Neural progenitor cell (in vitro differentiated cells): ENCODE measurements at regions not wholly inside any gene's neighbourhood (a gene's known extent, or its start where the extent isn't known, plus 50 kb on each side); places are given as distances from the start of the nearest gene placed in this dataset.
A peak's percentile ranks its signal among the peaks of the same experiment; 100 is the strongest.

ENCODE experiments used
- DNase-seq: peaks from one replicate; pipeline ENCODE4 v3.0.0-alpha.2; 2016; ENCODE audit warnings: low spot score
- H2AFZ ChIP-seq: fragments of 200-600 bp; sonication (generic); replicated peaks from 2 replicates; pipeline ENCODE4 v1.6.1; 2016; ENCODE audit warnings: antibody characterized with exemption
- H3F3A ChIP-seq: fragments of 200-600 bp; sonication (generic); 2 replicates; pipeline ENCODE4 v1.6.1; 2016; ENCODE audit warnings: antibody characterized with exemption, low read depth
- H3K27ac ChIP-seq: fragments of 200-600 bp; sonication (generic); 2 replicates; pipeline ENCODE4 v1.5.1; 2016; ENCODE audit warnings: mild to moderate bottlenecking
- H3K27me3 ChIP-seq: fragments of 200-600 bp; sonication (generic); 2 replicates; pipeline ENCODE4 v1.6.1; 2016; ENCODE audit warnings: mild to moderate bottlenecking, moderate library complexity
- H3K36me3 ChIP-seq: fragments of 200-600 bp; sonication (generic); 2 replicates; pipeline ENCODE4 v1.5.1; 2016
- H3K4me1 ChIP-seq: fragments of 200-600 bp; sonication (generic); 2 replicates; pipeline ENCODE4 v1.6.1; 2016; ENCODE audit warnings: mixed run types
- H3K4me2 ChIP-seq: fragments of 200-600 bp; sonication (generic); 2 replicates; pipeline ENCODE4 v1.6.1; 2016
- H3K4me3 ChIP-seq: fragments of 200-600 bp; sonication (generic); 2 replicates; pipeline ENCODE4 v1.5.1; 2016
- H3K79me2 ChIP-seq: fragments of 200-600 bp; sonication (generic); 2 replicates; pipeline ENCODE4 v1.6.1; 2016; ENCODE audit warnings: low read depth
- H3K9ac ChIP-seq: fragments of 200-600 bp; sonication (generic); 2 replicates; pipeline ENCODE4 v1.6.1; 2016
- H3K9me3 ChIP-seq: fragments of 200-600 bp; sonication (generic); 2 replicates; pipeline ENCODE4 v1.5.1; 2016; ENCODE audit warnings: low read depth
- H4K20me1 ChIP-seq: fragments of 200-600 bp; sonication (generic); 2 replicates; pipeline ENCODE4 v1.6.1; 2016; ENCODE audit warnings: low read depth
- H3K27ac Mint-ChIP-seq: 3 replicates; pipeline ENCODE4 v1.8.0; 2021; ENCODE audit warnings: mixed read lengths
- H3K27me3 Mint-ChIP-seq: 2 replicates; pipeline ENCODE4 v1.8.0; 2022; ENCODE audit warnings: low read depth, mild to moderate bottlenecking, inconsistent platforms, moderate library complexity, mixed read lengths; ENCODE audit not compliant: insufficient read depth
- H3K36me3 Mint-ChIP-seq: 3 replicates; pipeline ENCODE4 v1.8.0; 2021; ENCODE audit warnings: mixed read lengths
- H3K4me1 Mint-ChIP-seq: 3 replicates; pipeline ENCODE4 v1.8.0; 2021; ENCODE audit warnings: mixed read lengths
- H3K4me3 Mint-ChIP-seq: 3 replicates; pipeline ENCODE4 v1.8.0; 2021; ENCODE audit warnings: mild to moderate bottlenecking, moderate library complexity, mixed read lengths
- H3K9me3 Mint-ChIP-seq: 3 replicates; pipeline ENCODE4 v1.8.0; 2020; ENCODE audit warnings: mixed read lengths
- EZH2 ChIP-seq: fragments of 200-600 bp; sonication (generic); IDR thresholded peaks from 2 replicates; pipeline ENCODE4 v1.6.1; 2017; ENCODE audit warnings: antibody characterized with exemption, mild to moderate bottlenecking, moderate library complexity
- EZH2phosphoT487 ChIP-seq: fragments of 200-600 bp; sonication (generic); IDR thresholded peaks from 2 replicates; pipeline ENCODE4 v1.6.1; 2017; ENCODE audit warnings: antibody characterized with exemption
- TF ChIP-seq, protein P1 (sequence below): fragments of 200-600 bp; sonication (generic); IDR thresholded peaks from 2 replicates; pipeline ENCODE4 v1.5.1; 2017; ENCODE audit warnings: antibody characterized with exemption, mild to moderate bottlenecking

DNA sequence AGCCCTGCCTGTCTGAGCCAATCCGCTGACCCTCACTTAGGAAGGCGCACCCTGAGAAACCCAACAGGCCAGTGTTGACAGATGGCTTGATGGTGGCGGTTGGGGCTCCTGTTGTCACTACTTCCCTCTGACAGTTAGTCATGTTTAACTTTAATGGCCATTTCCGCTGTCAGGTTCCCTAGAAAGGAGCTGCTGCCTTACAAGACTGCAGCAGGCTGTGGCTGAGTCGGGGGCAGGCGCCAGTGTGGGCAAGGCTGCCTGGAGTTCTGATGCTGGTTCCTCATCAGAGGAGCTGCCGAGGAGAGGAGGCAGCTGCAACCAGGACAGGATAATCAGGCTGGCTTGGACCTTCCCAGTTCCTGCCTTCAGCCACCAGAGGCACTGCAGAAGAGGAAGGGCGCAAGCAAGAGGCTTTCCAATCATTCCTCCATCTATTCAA lies 223.2 kb upstream of the DYNLRB2 start:
- Mint-ChIP-seq H3K4me1 (peaks cover 10% of the 10 kb centered on the region), H3K4me3 (no peak overlapping the region)
- H3K36me3 ChIP-seq = no peaks in the 10 kb centered on the region

DNA sequence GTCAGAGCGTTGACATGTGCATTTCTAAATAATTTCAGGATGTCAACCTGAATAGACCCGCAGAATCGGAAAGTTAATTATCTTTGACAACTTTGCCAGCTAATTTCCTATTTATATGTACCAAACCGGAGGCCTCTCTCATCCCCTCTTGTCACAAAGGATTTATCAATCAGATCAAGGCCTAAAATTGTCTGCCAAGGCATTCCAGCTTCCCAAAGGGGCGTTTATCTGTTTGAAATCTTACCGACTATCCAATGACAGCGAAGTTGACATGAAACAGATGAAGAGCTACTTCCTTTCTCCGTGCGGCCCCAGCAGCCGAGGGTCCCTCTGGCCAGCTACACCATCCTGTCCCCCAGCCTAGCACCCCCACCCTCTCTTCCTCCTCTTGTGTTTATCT lies 223.7 kb upstream of the DYNLRB2 start:
- Histone ChIP-seq H3K9me3 (no peaks in the 10 kb centered on the region), H4K20me1 (no peaks in the 10 kb centered on the region), H3K27me3 (no peaks in the 10 kb centered on the region), H3K9ac (no peak overlapping the region), H2AFZ (no peak overlapping the region), H3K4me2 (no peak overlapping the region), H3K4me1 (no peaks in the 10 kb centered on the region), H3F3A (no peaks in the 10 kb centered on the region), H3K79me2 (no peaks in the 10 kb centered on the region), H3K36me3 (no peaks in the 10 kb centered on the region), H3K4me3 (no peak overlapping the region), H3K27ac (no peak overlapping the region)
- H3K27ac Mint-ChIP-seq = peak overlapping the region; percentile 82
- TF ChIP-seq, protein P1, sequence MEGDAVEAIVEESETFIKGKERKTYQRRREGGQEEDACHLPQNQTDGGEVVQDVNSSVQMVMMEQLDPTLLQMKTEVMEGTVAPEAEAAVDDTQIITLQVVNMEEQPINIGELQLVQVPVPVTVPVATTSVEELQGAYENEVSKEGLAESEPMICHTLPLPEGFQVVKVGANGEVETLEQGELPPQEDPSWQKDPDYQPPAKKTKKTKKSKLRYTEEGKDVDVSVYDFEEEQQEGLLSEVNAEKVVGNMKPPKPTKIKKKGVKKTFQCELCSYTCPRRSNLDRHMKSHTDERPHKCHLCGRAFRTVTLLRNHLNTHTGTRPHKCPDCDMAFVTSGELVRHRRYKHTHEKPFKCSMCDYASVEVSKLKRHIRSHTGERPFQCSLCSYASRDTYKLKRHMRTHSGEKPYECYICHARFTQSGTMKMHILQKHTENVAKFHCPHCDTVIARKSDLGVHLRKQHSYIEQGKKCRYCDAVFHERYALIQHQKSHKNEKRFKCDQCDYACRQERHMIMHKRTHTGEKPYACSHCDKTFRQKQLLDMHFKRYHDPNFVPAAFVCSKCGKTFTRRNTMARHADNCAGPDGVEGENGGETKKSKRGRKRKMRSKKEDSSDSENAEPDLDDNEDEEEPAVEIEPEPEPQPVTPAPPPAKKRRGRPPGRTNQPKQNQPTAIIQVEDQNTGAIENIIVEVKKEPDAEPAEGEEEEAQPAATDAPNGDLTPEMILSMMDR = no peak
- no peak for TF ChIP-seq EZH2phosphoT487
- peaks cover 10% of the 10 kb centered on the region for H3K4me1 Mint-ChIP-seq
- H3K4me3 Mint-ChIP-seq = no peak overlapping the region
- no peak for DNase-seq
- H3K9me3 Mint-ChIP-seq = peaks cover 2% of the 10 kb centered on the region
- H3K27me3 Mint-ChIP-seq = peaks cover 6% of the 10 kb centered on the region
- H3K36me3 Mint-ChIP-seq = peaks cover 1% of the 10 kb centered on the region

More for the DNA sequence above, 223.2 kb upstream of the DYNLRB2 start:
- H3K9ac ChIP-seq = no peak overlapping the region
- H3K9me3 ChIP-seq = no peaks in the 10 kb centered on the region
- TF ChIP-seq, protein P1 = peak; percentile 53
- no peak for TF ChIP-seq EZH2phosphoT487
- peaks cover 6% of the 10 kb centered on the region for H3K27me3 Mint-ChIP-seq
- no peaks in the 10 kb centered on the region for H3K36me3 Mint-ChIP-seq
- peaks cover 2% of the 10 kb centered on the region for H3K9me3 Mint-ChIP-seq
- H3K27ac Mint-ChIP-seq = peak overlapping the region; percentile 52
- H3K27ac ChIP-seq = no peak overlapping the region
- H3K4me3 ChIP-seq = no peak overlapping the region
- H3K4me2 ChIP-seq = no peak overlapping the region
- H4K20me1 ChIP-seq = no peaks in the 10 kb centered on the region
- H3F3A ChIP-seq = no peaks in the 10 kb centered on the region
- H3K27me3 ChIP-seq = no peaks in the 10 kb centered on the region
- H2AFZ ChIP-seq = no peak overlapping the region
- peak; percentile 34 for DNase-seq
- H3K4me1 ChIP-seq = peaks cover under 1% of the 10 kb centered on the region
- no peaks in the 10 kb centered on the region for H3K79me2 ChIP-seq

DNA sequence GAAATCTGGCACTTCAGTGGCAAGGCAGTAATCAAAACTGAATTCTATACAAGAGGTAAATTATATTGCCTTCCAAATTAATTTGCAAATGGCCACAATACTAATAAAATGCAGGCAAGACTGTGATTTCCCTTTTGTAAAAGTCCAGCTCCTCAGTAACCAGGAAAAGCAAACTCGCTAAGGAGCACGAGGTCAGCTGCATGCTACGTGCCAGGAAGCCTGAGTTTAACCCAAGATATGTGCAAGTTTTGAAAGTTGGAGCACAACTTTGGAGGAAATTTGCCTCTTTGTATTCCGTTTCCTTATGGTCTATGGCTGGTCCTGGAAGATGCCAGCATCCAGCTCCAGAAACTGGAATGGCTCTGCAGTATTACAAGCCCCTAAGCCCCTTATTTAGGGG lies 226.8 kb upstream of the DYNLRB2 start:
- Mint-ChIP-seq H3K9me3 (peaks cover 4% of the 10 kb centered on the region), H3K36me3 (peaks cover 1% of the 10 kb centered on the region), H3K27ac (no peak overlapping the region), H3K27me3 (peaks cover 3% of the 10 kb centered on the region), H3K4me3 (no peak overlapping the region), H3K4me1 (peaks cover 12% of the 10 kb centered on the region)
- Histone ChIP-seq H2AFZ (no peak overlapping the region), H3K27me3 (no peaks in the 10 kb centered on the region), H3F3A (no peaks in the 10 kb centered on the region), H3K36me3 (no peaks in the 10 kb centered on the region), H3K4me3 (no peak overlapping the region), H3K79me2 (no peaks in the 10 kb centered on the region), H3K4me1 (no peaks in the 10 kb centered on the region), H3K4me2 (no peak overlapping the region), H3K9ac (no peak overlapping the region), H4K20me1 (no peaks in the 10 kb centered on the region), H3K9me3 (no peaks in the 10 kb centered on the region), H3K27ac (no peak overlapping the region)
- DNase-seq = no peak
- no peak for TF ChIP-seq EZH2phosphoT487
- TF ChIP-seq EZH2 = no peak
- TF ChIP-seq, protein P1 = no peak
